GM18519 (cell line): ENCODE measurements at regions not wholly inside any gene's neighbourhood (a gene's known extent, or its start where the extent isn't known, plus 50 kb on each side); places are given as distances from the start of the nearest gene placed in this dataset.

Source experiments
- ATAC-seq: cut with Tn5 transposase; IDR thresholded peaks from one replicate; pipeline ENCODE4 v1.9.1; 2021; ENCODE audit warnings: mild to moderate bottlenecking, moderate library complexity; ENCODE audit not compliant: unreplicated experiment, low FRiP score

GRCh38 chr13:108156749-108157148 lies 58.6 kb downstream of the LIG4 start:
- ATAC-seq, result no peak

DNA sequence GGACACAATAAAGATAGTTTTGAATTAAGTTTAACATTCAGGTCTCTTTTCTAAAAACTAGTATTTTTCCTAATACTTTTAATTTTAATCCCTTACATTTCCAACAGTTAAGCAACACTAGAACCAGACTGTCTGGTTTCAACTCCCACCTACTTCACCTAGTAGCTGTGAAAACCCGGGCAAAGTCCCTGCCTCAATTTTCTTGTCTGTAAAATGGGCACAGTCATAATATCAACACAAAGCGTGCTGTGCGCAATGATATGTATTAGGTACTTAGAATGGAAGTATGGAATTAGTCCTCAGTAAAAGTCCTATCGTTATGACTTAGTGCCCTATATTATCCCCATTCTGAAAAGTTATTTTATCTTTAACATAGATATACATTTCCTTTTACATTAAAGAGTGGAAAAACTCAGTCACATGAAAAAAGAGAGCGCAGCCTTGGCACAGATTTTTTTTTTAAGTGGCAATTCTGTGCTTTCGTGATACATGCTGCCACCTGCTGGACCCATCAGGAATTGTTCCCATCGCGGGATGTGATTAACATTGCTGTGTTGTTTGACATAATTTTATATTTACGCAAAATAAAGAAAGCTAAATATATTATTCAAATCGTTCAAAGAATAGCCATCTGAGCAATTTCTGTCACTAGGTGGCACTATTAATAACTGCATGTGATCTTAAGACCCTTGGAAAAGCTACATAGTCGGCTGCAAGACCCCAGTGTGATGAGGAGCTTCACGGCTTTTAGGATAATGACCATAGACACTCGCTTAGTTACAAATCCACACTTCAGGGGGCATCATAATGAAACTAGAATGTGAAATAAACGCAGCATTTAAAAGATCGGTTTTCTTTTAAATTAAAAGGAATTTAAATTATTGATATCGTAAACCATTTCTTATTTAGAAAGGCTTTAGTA lies 59.9 kb downstream of the LIG4 start:
- peak; percentile 66 for ATAC-seq

DNA sequence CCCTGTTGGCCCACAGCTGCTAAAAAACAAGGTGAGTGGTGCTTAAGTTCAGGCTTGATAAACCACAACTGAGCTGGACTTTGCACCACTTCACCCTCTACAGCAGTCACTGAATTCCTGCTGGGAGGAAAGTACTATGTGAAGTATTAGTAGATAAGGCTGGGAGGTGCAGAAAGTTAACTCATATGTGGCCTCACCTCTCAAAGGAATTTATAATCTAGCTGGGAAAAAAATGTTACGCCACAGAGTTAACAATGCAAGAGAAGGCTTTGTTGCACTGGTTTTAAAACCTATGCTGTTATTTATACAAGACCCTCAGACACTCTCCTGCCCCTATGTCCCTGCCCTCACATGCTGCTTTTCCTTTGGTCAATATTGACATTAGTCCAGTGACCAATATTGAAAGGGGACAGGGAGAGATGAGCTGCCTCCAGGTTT lies 60.9 kb downstream of the LIG4 start:
- ATAC-seq, result no peak

DNA sequence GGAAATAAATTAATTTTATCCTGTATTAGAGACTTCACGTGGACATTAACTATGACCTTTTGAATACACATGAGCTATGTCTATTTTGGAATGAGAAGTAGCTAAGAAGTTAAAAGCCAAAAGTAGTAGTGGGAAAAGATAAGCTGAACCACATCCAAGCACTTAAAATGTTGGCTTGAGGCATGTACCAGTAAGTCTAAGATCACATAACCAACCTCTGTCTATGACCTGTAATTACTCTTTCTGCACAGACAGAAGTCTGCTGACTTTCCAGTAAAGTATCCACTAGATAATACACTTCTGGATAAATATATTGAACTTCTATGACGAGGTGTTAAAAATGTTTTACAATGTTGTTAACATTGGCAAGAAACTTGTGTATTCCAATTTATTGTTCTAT lies 68.7 kb downstream of the LIG4 start:
- ATAC-seq, result no peak

- no peak for ATAC-seq
Measured at GRCh38 chr13:108142702-108143436, 72.5 kb downstream of the LIG4 start.

- ATAC-seq, result no peak
Measured at GRCh38 chr13:108137176-108137575, 78.2 kb downstream of the LIG4 start.

- no peak for ATAC-seq
Measured at GRCh38 chr13:108127406-108127805, 87.9 kb downstream of the LIG4 start.

- no peak for ATAC-seq
Measured at GRCh38 chr13:108126056-108126455, 89.3 kb downstream of the LIG4 start.

DNA sequence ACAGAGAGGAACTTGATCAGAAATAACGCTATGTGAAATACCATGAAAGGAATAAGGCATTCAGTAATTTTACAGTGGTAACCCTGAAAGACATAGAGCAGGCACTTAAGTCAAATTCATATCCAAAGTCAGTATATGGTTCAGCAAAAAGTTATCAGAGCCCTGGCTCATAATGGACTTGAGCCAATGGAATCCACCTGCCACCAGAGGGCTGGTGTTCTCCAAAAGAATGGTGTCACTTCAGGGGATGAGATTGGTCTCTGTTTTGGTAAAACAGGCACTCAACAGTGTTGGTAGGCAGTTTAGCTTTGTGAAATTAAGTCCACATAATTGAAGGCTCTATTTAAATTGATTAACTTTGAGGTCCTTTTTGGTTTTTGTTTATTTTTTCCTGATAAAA lies 93.9 kb downstream of the LIG4 start:
- no peak for ATAC-seq

- ATAC-seq, result no peak
Measured at GRCh38 chr13:108120856-108121255, 94.5 kb downstream of the LIG4 start.

- no peak for ATAC-seq
Measured at GRCh38 chr13:108120302-108120701, 95.0 kb downstream of the LIG4 start.

GRCh38 chr13:108115738-108116137 lies 99.6 kb downstream of the LIG4 start:
- no peak for ATAC-seq

- no peak for ATAC-seq
Measured at GRCh38 chr13:108113407-108113806, 101.9 kb downstream of the LIG4 start.

- ATAC-seq, result no peak
Measured at GRCh38 chr13:108104736-108105135, 110.6 kb downstream of the LIG4 start.

DNA sequence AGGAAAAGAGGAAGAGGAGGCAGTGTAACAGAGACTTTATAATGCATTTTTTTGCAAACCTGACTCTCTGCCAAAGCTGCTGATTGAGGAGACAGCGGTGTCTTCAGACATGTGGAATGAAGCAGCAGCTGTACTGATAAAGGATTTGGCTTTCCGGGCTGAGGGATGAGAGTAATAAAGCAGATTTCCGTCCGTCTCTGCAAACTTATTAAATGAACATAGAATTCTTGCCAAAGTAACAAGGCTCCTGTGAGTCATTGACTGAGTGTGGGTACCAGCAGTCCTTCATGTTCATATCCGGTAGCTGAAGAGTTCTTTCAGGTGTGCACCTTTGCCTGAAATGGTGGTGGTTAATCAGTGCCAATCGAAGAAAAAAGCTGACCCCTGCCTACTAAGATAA lies 112.6 kb downstream of the LIG4 start:
- ATAC-seq, result no peak

DNA sequence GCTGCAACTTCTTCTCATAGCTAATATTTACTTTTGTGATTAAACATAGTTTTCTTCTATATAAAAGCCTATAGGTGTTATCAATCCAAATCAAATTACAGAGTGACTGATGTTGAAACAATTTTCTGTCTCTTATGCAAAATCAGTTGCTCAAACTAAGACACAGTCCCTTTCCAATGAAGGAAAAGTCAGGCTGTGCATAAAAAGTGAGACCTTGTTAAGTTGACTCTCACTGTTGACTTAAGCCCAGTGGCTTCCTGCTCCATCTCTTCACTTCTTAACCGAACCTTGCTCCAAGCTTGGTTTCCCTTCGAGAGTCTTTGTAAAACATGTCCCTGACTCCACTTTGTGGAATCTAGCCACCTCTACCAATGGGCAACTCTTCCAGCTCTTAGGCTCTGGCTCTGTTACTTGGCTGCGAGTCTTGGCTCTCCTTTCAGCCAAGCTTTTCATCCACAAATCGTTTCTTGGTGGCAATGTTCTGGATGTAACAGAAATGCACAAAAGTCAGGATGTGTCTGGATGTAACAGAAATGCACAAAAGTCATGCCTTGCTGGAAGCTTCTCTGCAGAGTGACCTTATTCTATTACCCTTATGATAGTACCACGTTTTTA lies 118.9 kb downstream of the LIG4 start:
- no peak for ATAC-seq

- ATAC-seq, result no peak
Measured at GRCh38 chr13:108095036-108095435, 120.3 kb downstream of the LIG4 start.

DNA sequence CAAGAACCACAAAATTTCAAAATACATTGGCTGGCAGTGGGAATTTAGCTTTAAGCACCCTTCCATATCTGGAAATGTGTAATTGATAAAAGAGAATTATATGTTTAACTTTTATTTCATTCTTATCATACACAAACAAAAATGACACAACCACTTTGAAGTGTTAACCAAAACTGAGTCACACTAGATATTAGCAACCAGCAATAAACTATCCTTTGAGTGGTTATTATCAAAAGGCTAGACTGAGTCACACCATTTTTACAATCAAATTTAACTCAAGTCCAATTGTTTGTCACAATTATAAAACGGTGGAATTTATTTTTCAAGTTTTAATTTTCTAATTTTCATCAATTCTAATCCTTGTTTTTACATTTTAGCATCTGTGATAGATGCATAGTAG lies 121.7 kb downstream of the LIG4 start:
- no peak for ATAC-seq

DNA sequence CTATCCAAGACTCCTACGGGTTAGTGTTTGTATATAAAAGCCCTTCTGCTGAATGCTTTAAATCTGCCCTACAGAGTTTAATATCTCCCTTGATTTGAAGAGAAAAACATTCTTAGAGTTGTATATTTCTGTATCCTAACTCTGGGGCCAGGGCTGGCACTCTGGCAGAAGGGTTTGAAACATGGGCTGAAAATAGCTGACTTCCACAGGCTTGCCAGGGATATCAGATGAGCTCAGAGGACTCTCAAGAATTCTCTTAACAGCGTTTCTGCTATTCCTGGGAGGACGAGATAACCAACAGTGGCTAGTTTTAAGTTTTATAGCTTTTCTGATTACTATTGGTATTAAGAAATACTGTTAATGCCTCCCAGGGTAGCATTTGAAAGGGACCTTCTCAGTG lies 127.5 kb downstream of the LIG4 start:
- no peak for ATAC-seq

- no peak for ATAC-seq
Measured at GRCh38 chr13:108086678-108087077, 128.7 kb downstream of the LIG4 start.

DNA sequence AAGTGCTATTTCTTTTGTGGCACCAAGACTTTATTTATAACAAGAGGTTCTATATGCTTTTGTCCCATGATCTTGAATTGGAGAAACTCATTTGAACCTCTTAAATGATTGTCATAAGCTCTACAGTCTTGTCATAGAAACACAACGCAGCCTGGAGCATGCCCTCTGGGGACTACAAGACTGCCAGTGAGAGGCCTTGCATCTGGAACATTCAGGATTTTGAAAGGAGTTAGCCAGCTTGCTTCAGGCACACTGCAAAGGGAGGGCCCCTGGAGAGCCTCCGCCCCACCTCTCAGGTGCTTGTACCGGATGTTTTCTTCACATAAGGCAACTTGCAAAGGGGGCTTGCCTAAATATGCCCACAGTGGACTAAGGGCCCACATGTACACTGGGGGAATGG lies 130.5 kb downstream of the LIG4 start:
- ATAC-seq, result no peak
